OCI-LY3 (cell line): ENCODE measurements at regions not wholly inside any gene's neighbourhood (a gene's known extent, or its start where the extent isn't known, plus 50 kb on each side); places are given as distances from the start of the nearest gene placed in this dataset.

Experiments used
- H2AFZ ChIP-seq: fragments of 200-600, 300-600 bp; shearing (Covaris generic); 2 replicates; pipeline ENCODE4 v1.6.0; 2014; ENCODE audit warnings: antibody characterized with exemption, low read depth, low read length
- H3K27ac ChIP-seq: fragments of 200-600, 300-600 bp; sonication (generic); 2 replicates; pipeline ENCODE4 v1.5.1; 2014; ENCODE audit warnings: mild to moderate bottlenecking, low read length, moderate library complexity, mixed read lengths
- H3K27me3 ChIP-seq: fragments of 200-600, 300-600 bp; sonication (generic); 2 replicates; pipeline ENCODE4 v1.6.1; 2014; ENCODE audit warnings: low read depth, low read length, mixed read lengths
- H3K36me3 ChIP-seq: fragments of 200-600, 300-600 bp; sonication (generic); replicated peaks from 2 replicates; pipeline ENCODE3; 2014; ENCODE audit warnings: low read depth, low read length, mixed read lengths
- H3K4me1 ChIP-seq: fragments of 300-600, 200-600 bp; sonication (generic); 2 replicates; pipeline ENCODE4 v1.6.1; 2014; ENCODE audit warnings: low read length, mixed read lengths
- H3K4me2 ChIP-seq: fragments of 200-600, 300-600 bp; sonication (generic); 2 replicates; pipeline ENCODE4 v1.6.1; 2014; ENCODE audit warnings: low read length, mixed read lengths
- H3K4me3 ChIP-seq: fragments of 300-600, 200-600 bp; sonication (generic); 2 replicates; pipeline ENCODE4 v1.5.1; 2014; ENCODE audit warnings: antibody characterized with exemption, mild to moderate bottlenecking, low read length, moderate library complexity
- H3K79me2 ChIP-seq: fragments of 300-600, 200-600 bp; shearing (Covaris generic); 2 replicates; pipeline ENCODE4 v1.6.1; 2014; ENCODE audit warnings: mild to moderate bottlenecking, low read length, mixed read lengths
- H3K9ac ChIP-seq: fragments of 300-600, 200-600 bp; shearing (Covaris generic); 2 replicates; pipeline ENCODE4 v1.6.0; 2014; ENCODE audit warnings: mild to moderate bottlenecking, low read length, moderate library complexity
- H3K9me3 ChIP-seq: fragments of 200-600, 300-600 bp; shearing (Covaris generic); 2 replicates; pipeline ENCODE4 v1.6.1; 2014; ENCODE audit warnings: low read length, mixed read lengths; ENCODE audit not compliant: insufficient read depth
- H4K20me1 ChIP-seq: fragments of 200-600, 300-600 bp; sonication (generic); 2 replicates; pipeline ENCODE4 v1.6.1; 2016; ENCODE audit warnings: low read length, mixed read lengths; ENCODE audit not compliant: insufficient read depth
- CTCF ChIP-seq: fragments of 200-600, 300-600 bp; sonication (generic); IDR thresholded peaks from 2 replicates; pipeline ENCODE4 v1.5.1; 2014; ENCODE audit warnings: antibody characterized with exemption, low read length, low read depth
- EZH2phosphoT487 ChIP-seq: fragments of 200-600 bp; shearing (Covaris generic); IDR thresholded peaks from 2 replicates; pipeline ENCODE4 v1.6.1; 2018; ENCODE audit warnings: antibody characterized with exemption, mixed run types, low read depth

DNA sequence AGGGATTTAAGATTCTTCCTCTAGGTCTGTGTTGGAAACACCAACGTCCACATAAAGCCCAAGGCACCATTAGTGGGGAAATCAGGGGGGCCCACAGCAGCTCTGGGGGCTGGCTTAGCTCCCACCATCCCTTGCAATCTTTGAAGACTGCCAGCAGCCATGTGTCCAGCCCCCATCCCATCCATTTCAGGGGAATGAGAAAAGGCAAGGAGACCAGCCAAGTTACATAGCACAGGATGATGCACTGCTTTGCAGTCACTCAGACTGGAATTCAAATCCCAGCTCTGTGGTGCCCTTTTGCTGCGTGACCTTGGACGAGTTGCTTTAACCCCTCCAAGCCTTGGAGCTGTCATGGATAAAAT lies 108.9 kb upstream of the ZMIZ1 start:
- H3K4me1 ChIP-seq = no peaks in the 10 kb centered on the region
- no peak overlapping the region for H3K27ac ChIP-seq
- H3K4me3 ChIP-seq = no peak overlapping the region
- TF ChIP-seq EZH2phosphoT487 = no peak
- TF ChIP-seq CTCF = no peak
- H3K79me2 ChIP-seq = no peaks in the 10 kb centered on the region
- H4K20me1 ChIP-seq = no peaks in the 10 kb centered on the region
- H3K4me2 ChIP-seq = no peak overlapping the region
- no peaks in the 10 kb centered on the region for H3K27me3 ChIP-seq
- no peaks in the 10 kb centered on the region for H3K36me3 ChIP-seq
- H2AFZ ChIP-seq = no peak overlapping the region
- H3K9ac ChIP-seq = no peak overlapping the region
- no peaks in the 10 kb centered on the region for H3K9me3 ChIP-seq

- H3K27me3 ChIP-seq = no peaks in the 10 kb centered on the region
- H3K27ac ChIP-seq = no peak overlapping the region
- H3K4me1 ChIP-seq = no peaks in the 10 kb centered on the region
- TF ChIP-seq EZH2phosphoT487 = no peak
- TF ChIP-seq CTCF = no peak
- no peak overlapping the region for H3K9ac ChIP-seq
- no peaks in the 10 kb centered on the region for H4K20me1 ChIP-seq
- H3K4me2 ChIP-seq = no peak overlapping the region
- H3K9me3 ChIP-seq = no peaks in the 10 kb centered on the region
- H3K4me3 ChIP-seq = no peak overlapping the region
- no peaks in the 10 kb centered on the region for H3K36me3 ChIP-seq
- H2AFZ ChIP-seq = no peak overlapping the region
- no peaks in the 10 kb centered on the region for H3K79me2 ChIP-seq
Measured at GRCh38 chr10:78960316-78960800, 108.4 kb upstream of the ZMIZ1 start.

- no peak overlapping the region for H3K4me3 ChIP-seq
- H3K27me3 ChIP-seq = no peaks in the 10 kb centered on the region
- H3K9ac ChIP-seq = no peak overlapping the region
- H3K4me1 ChIP-seq = no peaks in the 10 kb centered on the region
- H3K36me3 ChIP-seq = no peaks in the 10 kb centered on the region
- no peak for TF ChIP-seq EZH2phosphoT487
- no peak for TF ChIP-seq CTCF
- no peak overlapping the region for H3K4me2 ChIP-seq
- H2AFZ ChIP-seq = no peak overlapping the region
- no peaks in the 10 kb centered on the region for H4K20me1 ChIP-seq
- H3K27ac ChIP-seq = no peak overlapping the region
- H3K79me2 ChIP-seq = no peaks in the 10 kb centered on the region
- H3K9me3 ChIP-seq = no peaks in the 10 kb centered on the region
Measured at GRCh38 chr10:78961760-78962159, 107.0 kb upstream of the ZMIZ1 start.

GRCh38 chr10:78963074-78964034 lies 105.4 kb upstream of the ZMIZ1 start:
- no peaks in the 10 kb centered on the region for H3K79me2 ChIP-seq
- H3K27ac ChIP-seq = no peak overlapping the region
- H4K20me1 ChIP-seq = no peaks in the 10 kb centered on the region
- no peak overlapping the region for H2AFZ ChIP-seq
- no peaks in the 10 kb centered on the region for H3K4me1 ChIP-seq
- TF ChIP-seq EZH2phosphoT487 = no peak
- no peak for TF ChIP-seq CTCF
- no peak overlapping the region for H3K9ac ChIP-seq
- H3K9me3 ChIP-seq = no peaks in the 10 kb centered on the region
- no peak overlapping the region for H3K4me2 ChIP-seq
- no peak overlapping the region for H3K4me3 ChIP-seq
- H3K27me3 ChIP-seq = no peaks in the 10 kb centered on the region
- H3K36me3 ChIP-seq = no peaks in the 10 kb centered on the region
